ENCODE measurements at regions not wholly inside any gene's neighbourhood (a gene's known extent, or its start where the extent isn't known, plus 50 kb on each side); places are given as distances from the start of the nearest gene placed in this dataset.

DNA sequence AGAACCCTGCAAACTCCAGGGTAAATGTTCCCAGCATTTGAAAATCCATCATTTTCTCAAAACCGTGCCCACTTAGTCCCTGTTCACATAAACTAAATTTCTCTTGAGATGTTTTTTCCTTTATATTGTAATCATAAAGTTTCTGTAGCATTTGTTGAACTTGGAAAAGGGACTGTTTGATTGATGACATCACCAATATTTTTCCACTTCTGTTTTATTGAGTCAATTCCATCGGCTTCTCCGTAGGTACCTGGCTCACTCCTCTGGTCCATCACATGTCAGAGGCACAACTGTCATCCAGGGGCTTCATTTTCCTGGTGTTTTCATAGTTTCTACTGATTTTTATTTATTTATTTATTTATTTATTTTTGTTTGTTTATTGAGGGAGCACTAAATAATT, 462.5 kb upstream of the PFKP start:
- H3K27me3 ChIP-seq (replicated peaks in 1 of 7): no peaks in the 10 kb centered on the region
- no peak overlapping the region for H3K27ac ChIP-seq
- H3K4me1 ChIP-seq: no peaks in the 10 kb centered on the region
- peaks cover 0 to 5% (median 0%) of the 10 kb centered on the region in 8 donors for H3K9me3 ChIP-seq
- H3K4me3 ChIP-seq: no peak overlapping the region
- no peak for TF ChIP-seq POLR2A (IDR thresholded peaks at IDR 0.05)
- no peak for TF ChIP-seq POLR2AphosphoS5 (IDR thresholded peaks at IDR 0.05)
- TF ChIP-seq, protein P1, sequence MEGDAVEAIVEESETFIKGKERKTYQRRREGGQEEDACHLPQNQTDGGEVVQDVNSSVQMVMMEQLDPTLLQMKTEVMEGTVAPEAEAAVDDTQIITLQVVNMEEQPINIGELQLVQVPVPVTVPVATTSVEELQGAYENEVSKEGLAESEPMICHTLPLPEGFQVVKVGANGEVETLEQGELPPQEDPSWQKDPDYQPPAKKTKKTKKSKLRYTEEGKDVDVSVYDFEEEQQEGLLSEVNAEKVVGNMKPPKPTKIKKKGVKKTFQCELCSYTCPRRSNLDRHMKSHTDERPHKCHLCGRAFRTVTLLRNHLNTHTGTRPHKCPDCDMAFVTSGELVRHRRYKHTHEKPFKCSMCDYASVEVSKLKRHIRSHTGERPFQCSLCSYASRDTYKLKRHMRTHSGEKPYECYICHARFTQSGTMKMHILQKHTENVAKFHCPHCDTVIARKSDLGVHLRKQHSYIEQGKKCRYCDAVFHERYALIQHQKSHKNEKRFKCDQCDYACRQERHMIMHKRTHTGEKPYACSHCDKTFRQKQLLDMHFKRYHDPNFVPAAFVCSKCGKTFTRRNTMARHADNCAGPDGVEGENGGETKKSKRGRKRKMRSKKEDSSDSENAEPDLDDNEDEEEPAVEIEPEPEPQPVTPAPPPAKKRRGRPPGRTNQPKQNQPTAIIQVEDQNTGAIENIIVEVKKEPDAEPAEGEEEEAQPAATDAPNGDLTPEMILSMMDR (IDR thresholded peaks at IDR 0.05 in 8 of 11, conservative IDR thresholded peaks at IDR 0.05 in 3 of 11): no peak
- no peaks in the 10 kb centered on the region for H3K36me3 ChIP-seq
- intact Hi-C loops (cut with DNase I; ENCODE audit: low total_unique reads): no loop called here
- WGBS, 5 donors: 83 to 93% (median 88%) methylated on average over 3 of the region's 3 CpGs
- no peak for DNase-seq

DNA sequence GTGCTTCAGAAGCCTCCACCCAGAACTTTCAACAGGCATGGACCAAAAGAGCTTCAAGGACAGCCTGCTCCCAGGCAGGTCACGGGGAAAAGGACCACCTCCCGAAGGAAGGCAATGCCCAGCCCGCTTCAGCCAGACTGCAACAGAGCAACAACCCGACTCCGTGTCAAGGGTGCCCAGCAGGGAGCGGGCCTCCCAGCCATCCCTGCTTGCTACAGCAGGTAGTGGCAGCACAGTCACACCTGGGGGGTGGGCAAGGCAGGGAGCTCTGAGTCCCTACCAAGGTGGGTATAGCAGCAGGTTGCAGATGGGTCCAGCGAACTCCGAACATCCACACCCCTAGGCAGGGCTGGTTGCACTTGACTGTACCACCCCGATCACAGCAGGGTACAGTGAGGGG, 467.8 kb upstream of the PFKP start:
- 77 to 92% (median 85%) methylated on average over 4 to 9 of the region's 9 CpGs for WGBS, 5 donors
- Histone ChIP-seq H3K9me3 (peaks cover 0 to 7% (median 0%) of the 10 kb centered on the region in 8 donors), H3K4me1 (no peaks in the 10 kb centered on the region), H3K36me3 (no peaks in the 10 kb centered on the region), H3K27me3 (replicated peaks in 1 of 7) (no peaks in the 10 kb centered on the region), H3K27ac (no peak overlapping the region), H3K4me3 (no peak overlapping the region)
- TF ChIP-seq POLR2AphosphoS5 (IDR thresholded peaks at IDR 0.05): no peak
- TF ChIP-seq, protein P1 (IDR thresholded peaks at IDR 0.05 in 8 of 11, conservative IDR thresholded peaks at IDR 0.05 in 3 of 11): no peak
- no peak for TF ChIP-seq POLR2A (IDR thresholded peaks at IDR 0.05)
- intact Hi-C loops (cut with DNase I; ENCODE audit: low total_unique reads): no loop called here
- DNase-seq: no peak

DNA sequence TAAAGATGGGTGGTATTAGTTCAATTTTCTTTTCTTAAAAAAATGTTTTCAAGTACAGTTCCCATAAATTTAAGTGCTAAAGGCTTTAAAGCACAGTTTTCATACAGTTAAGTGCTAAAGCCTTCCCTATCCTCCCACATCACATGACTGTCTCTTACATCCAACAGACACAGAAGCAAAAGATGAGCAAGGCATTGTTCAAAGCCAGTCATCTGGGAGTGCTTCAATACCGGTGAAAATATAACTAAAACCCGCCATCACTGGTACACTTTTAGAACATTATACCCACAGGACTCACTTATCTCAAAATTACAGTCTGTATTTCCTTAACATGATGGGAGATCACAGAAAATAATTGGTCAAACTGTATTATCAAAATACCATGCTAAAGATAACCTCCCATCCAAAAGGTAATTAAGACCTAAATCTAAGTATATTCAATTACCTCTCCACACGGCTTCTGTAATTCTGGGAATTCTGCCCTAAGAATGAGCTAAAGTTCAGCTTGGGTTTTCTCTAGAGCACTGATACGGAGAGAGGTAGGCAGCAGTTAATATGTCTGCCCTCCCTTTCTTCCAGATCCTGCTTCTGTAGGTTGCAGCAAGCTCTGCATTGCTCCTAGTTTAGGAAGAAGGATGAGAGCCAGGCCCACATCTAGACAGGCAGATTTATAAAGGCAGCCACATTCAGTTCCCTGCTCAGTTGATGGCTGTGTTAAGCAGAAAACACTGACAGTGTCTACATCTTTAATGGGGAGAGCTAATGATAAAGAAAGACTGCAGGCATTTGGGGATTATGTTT, 474.8 kb upstream of the PFKP start:
- intact Hi-C loops (cut with DNase I; ENCODE audit: low total_unique reads): no loop called here
- WGBS, 5 donors: 60 to 75% (median 64%) methylated on average over 4 of the region's 4 CpGs
- no peak for DNase-seq
- Histone ChIP-seq H3K36me3 (no peaks in the 10 kb centered on the region), H3K4me1 (no peaks in the 10 kb centered on the region), H3K27ac (no peak overlapping the region), H3K27me3 (replicated peaks in 1 of 7) (peaks cover 0 to 5% (median 0%) of the 10 kb centered on the region in 7 donors), H3K4me3 (no peak overlapping the region), H3K9me3 (peaks cover 0 to 7% (median 0%) of the 10 kb centered on the region in 8 donors)
- TF ChIP-seq POLR2AphosphoS5 (IDR thresholded peaks at IDR 0.05): no peak
- TF ChIP-seq, protein P1 (IDR thresholded peaks at IDR 0.05 in 8 of 11, conservative IDR thresholded peaks at IDR 0.05 in 3 of 11): no peak

DNA sequence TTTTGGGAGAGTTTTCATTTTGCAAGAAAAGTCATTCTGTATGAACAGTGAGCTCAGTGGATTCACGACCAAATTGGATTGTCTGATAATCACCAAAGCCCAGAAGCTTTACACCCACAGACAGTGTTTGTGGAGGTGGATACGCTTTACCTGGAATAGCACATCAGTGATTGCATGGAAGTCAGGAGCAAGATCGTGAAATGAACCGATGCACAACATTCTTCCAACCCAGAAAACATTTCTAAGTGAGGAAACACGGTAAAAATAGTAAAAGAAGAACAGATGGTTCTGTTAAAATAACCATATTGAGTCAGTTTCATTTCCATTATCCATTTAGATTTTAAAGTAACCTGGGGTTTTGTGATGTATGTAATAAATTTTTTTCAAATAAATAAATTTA, 478.2 kb upstream of the PFKP start:
- intact Hi-C loops (cut with DNase I; ENCODE audit: low total_unique reads): no loop called here
- Histone ChIP-seq H3K4me3 (no peak overlapping the region), H3K4me1 (no peaks in the 10 kb centered on the region), H3K36me3 (no peaks in the 10 kb centered on the region), H3K27ac (no peak overlapping the region), H3K9me3 (no peaks in the 10 kb centered on the region), H3K27me3 (replicated peaks in 1 of 7) (peaks cover 0 to 5% (median 0%) of the 10 kb centered on the region in 7 donors)
- DNase-seq: no peak
- TF ChIP-seq POLR2AphosphoS5 (IDR thresholded peaks at IDR 0.05): no peak
- no peak for TF ChIP-seq POLR2A (IDR thresholded peaks at IDR 0.05)
- TF ChIP-seq, protein P1 (IDR thresholded peaks at IDR 0.05 in 8 of 11, conservative IDR thresholded peaks at IDR 0.05 in 3 of 11): no peak
- WGBS, 5 donors: 74 to 85% (median 80%) methylated on average over 5 of the region's 5 CpGs

All from spleen (tissue), 11 donors.